Astrocyte (in vitro differentiated cells and primary cell): ENCODE measurements at regions not wholly inside any gene's neighbourhood (a gene's known extent, or its start where the extent isn't known, plus 50 kb on each side); places are given as distances from the start of the nearest gene placed in this dataset.

Source experiments
- EZH2 ChIP-seq: IDR thresholded peaks from 2 replicates; pipeline ENCODE4 v1.6.1; 2012; ENCODE audit warnings: mild to moderate bottlenecking, low read length, inconsistent platforms; ENCODE audit not compliant: insufficient read depth
- TF ChIP-seq, protein P1 (sequence below): IDR thresholded peaks from 2 replicates; pipeline ENCODE4 v1.5.1; 2011; ENCODE audit warnings: low read depth, mild to moderate bottlenecking, inconsistent platforms, low read length, moderate library complexity; ENCODE audit not compliant: insufficient read depth

DNA sequence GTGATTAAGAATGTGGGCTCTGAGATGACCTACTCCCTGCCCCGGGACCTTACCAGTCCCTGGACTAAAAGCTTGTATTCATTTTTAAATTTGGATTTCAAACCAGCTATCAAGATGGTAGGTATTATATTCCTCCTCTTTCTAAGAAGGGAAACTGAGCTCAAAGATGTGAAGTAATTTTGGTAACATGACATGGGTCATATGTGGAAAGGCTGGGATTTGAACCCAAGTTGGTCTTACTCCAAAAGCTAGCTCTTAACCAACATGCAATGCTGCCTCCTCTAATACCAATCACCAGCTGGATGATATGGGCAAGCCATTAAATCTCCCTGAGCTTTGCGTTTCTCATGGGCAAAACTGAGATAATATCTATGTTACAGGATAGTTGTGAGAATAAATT, 166.4 kb upstream of the SLC38A2 start:
- TF ChIP-seq, protein P1, sequence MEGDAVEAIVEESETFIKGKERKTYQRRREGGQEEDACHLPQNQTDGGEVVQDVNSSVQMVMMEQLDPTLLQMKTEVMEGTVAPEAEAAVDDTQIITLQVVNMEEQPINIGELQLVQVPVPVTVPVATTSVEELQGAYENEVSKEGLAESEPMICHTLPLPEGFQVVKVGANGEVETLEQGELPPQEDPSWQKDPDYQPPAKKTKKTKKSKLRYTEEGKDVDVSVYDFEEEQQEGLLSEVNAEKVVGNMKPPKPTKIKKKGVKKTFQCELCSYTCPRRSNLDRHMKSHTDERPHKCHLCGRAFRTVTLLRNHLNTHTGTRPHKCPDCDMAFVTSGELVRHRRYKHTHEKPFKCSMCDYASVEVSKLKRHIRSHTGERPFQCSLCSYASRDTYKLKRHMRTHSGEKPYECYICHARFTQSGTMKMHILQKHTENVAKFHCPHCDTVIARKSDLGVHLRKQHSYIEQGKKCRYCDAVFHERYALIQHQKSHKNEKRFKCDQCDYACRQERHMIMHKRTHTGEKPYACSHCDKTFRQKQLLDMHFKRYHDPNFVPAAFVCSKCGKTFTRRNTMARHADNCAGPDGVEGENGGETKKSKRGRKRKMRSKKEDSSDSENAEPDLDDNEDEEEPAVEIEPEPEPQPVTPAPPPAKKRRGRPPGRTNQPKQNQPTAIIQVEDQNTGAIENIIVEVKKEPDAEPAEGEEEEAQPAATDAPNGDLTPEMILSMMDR = no peak
- TF ChIP-seq EZH2 = no peak
